Activated CD4-positive, CD25-positive, alpha-beta regulatory T cell treated with anti-CD3 and anti-CD28 coated beads, Interleukin-2, amount 50 U/mL, for 72 hours (primary cell): ENCODE measurements at regions not wholly inside any gene's neighbourhood (a gene's known extent, or its start where the extent isn't known, plus 50 kb on each side); places are given as distances from the start of the nearest gene placed in this dataset.
"Not testable (repeated sequence)": the region's sequence is repeated elsewhere in the genome, so short reads cannot be mapped to it uniquely, and the experiment has no call there.

ENCODE experiments used
- DNase-seq: peaks from one replicate; pipeline ENCODE4 v3.0.0; 2021

DNA sequence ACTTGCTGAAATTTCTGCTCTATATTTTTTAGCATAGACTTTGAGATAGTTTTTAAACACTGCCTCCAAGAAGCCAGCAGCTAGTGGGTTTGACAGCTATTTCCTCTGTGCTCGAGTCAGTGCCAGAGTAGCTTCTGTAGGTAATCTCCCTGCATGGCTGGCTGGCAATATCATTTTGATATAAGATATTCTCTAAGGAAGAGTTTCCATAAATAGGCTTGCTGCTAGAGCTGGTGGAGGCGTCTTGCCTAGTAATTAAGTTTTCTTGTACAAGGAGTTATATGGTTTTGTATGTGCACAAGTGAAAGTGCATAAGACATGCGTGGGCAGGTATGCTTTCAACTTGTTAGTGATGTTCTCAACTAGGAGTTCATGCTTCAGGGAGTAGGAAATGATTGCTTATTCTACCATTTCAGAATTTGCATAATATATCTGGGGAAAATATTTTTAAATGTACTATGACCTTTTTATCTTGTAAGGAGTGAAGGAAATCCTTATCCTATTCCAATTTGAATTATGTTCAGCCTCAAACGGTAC, 74.1 kb upstream of the CCL21 start:
- DNase-seq = no peak

DNA sequence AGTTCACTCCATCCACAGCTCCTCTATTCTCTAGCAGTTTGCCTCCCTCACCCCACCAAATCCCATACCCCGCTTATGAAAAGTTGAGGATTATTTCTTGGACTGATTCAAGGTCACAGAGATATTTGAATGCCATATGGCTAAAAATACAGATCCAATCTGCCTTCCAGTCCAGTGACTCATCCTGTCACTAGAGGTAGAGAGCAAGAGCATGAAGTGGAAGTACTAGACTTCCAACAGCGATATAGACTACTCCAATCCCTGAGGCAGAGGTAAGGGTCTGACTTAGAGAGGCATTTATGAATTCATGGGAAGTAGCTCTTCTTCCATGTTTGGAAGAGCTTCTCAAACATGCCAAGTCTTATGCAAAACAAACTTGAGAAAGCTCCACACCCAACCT, 72.4 kb upstream of the CCL21 start:
- DNase-seq = no peak

DNA sequence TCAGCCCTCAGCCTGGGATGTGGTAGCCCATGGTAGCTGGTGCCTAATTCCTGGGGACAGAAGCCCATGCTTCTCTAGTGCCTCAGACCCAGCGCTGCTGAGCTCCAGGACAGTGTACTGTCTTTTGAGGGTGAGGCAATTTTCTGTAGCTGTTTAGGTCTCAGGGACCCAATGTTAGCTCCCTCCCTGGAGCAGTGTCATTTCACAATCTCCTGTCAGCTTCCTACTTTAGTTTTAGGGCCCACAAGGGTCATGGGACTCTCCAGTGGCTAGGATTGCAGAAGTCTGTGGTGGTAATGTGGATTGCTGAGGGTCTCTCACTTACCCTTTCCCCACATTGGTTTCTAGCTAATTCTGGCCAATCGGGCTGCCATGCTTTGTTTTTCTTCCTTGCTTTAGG, 67.7 kb upstream of the CCL21 start:
- no peak for DNase-seq

DNA sequence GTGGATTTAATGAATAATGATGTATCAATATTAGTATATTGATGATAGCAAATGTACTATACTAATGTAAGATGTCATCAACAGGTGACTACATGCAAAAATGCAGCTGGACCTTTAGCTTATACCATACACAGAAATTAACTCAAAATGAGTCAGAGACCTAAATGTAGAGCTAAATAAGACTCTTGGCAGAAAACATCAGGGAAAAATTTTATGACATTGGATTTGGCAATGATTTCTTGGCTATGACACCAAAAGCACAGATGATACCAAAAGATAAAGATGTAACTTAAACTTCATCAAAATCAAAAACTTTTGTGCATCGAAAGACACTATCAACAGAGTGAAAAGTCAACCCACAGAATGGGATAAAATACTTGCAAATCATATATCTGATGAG, 64.0 kb upstream of the CCL21 start:
- no peak for DNase-seq

DNA sequence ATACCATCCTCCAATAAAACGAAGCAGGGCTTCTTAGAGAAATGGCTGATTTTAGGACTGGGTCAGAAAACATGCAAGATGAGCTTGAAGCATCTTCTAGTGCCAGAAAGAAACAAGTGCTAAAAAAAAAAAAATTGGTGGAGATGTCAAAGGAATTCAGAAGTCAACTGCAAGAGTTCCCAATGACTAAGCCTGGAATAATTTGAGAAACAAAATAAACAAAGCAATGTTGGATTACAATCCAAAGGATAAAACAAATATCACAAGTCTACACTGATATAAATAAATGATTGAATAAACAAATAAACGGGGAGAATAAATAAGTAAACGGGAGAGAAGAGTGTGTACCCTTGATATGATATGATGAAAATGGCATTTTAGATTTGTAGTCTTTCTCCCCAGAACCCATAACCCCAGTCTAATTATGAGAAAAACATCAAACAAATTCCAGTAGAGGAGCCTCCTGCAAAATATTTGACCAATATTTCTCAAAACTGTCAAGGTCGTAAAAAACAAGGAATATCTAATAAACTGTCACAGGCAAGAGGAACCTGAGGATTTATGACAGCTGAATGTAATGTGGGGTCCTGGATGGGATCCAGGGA, 63.5 kb upstream of the CCL21 start:
- DNase-seq = no peak

DNA sequence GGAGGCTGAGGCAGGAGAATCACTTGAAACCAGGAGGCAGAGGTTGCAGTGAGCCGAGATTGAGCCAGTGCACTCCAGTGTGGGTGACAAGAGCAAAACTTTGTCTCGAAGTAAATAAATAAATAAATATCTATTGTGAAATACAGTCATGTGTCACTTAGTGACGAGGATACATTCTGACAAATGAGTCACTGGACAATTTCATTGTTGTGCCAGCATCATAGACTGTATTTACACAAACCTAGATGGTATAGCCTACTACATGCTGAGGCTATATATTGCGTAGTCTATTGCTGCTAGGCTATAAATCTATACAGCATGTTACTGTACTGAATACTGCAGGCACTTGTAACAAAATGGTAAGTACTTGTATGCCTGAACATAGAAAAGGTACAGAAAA, 61.1 kb upstream of the CCL21 start:
- DNase-seq = no peak

DNA sequence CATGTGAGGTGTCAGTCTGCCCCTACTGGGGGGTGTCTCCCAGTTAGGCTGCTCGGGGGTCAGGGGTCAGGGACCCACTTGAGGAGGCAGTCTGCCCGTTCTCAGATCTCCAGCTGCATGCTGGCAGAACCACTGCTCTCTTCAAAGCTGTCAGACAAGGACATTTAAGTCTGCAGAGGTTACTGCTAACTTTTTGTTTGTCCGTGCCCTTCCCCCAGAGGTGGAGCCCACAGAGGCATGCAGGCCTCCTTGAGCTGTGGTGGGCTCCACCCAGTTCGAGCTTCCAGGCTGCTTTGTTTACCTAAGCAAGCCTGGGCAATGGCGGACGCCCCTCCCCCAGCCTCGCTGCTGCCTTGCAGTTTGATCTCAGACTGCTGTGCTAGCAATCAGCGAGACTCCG, 57.2 kb upstream of the CCL21 start:
- not testable (repeated sequence) for DNase-seq

DNA sequence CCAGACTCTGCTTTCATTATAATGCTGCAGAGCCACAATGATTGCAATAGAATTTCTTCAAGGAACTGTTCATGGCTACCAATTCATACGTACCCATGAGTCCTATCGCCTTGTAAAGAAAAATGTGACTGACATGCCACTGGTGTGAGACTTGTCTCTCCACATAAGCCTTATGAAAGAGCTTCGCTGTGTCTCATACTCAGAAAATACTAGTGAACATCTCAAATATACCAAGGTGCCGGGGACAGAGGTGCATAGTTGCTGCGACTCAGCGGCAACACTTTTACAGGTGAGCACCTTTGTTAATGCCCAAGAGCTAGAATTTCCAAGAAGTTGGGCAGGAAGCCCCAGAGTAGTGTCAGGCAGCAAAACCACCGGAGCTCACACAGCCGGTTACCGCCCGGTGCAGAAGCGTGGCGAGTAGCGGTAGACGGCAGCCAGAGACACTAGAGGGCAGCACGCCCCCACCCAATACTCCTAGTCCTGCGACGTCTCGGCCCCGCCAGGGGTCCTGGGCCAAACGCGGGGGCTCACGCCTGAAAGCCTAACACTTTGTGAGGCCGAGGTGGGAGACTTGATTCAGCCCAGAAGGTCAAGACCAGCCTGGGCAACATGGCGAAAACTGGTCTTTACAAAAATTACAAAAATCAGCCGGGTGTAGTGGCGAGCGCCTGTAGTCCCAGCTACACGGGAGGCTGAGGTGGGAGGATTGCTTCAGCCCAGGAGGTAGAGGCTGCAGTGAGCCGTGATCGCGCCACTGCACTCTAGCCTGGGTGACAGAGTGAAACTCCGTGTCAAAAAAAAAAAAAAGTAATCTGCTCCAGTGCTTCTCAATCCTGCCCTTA, 50.5 kb upstream of the CCL21 start:
- not testable (repeated sequence) for DNase-seq
